ENCODE measurements at regions not wholly inside any gene's neighbourhood (a gene's known extent, or its start where the extent isn't known, plus 50 kb on each side); places are given as distances from the start of the nearest gene placed in this dataset.

GRCh38 chr3:168834558-168834957 is 738.8 kb upstream of the GOLIM4 start:
- FAIRE-seq (no peak), ATAC-seq (no peak), DNase-seq (ENCODE audit: low spot score) (no peak)
- Histone ChIP-seq H3K27ac (ENCODE audit: extremely low read length, insufficient read depth, low read length) (no peak overlapping the region), H3K4me3 (replicated peaks in 1 of 3; ENCODE audit: insufficient read depth in 1 of 3, low read depth in 2 of 3, low read length in 3 of 3) (no peak overlapping the region), H3K9ac (ENCODE audit: insufficient read depth, low read depth, low read length) (no peak overlapping the region), H3K4me1 (ENCODE audit: insufficient read depth, low read length) (no peaks in the 10 kb centered on the region), H3K4me2 (ENCODE audit: low read depth, low read length) (no peak overlapping the region), H2AFZ (ENCODE audit: low read length) (no peak overlapping the region), H3K27me3 (ENCODE audit: control insufficient read depth in 1 of 2, insufficient read depth in 2 of 2, low read length in 2 of 2) (no peaks in the 10 kb centered on the region), H3K36me3 (replicated peaks in 1 of 2; ENCODE audit: control insufficient read depth in 1 of 2, insufficient read depth in 2 of 2, low read length in 2 of 2) (no peaks in the 10 kb centered on the region), H3K79me2 (ENCODE audit: insufficient read depth, low read length) (no peaks in the 10 kb centered on the region), H4K20me1 (ENCODE audit: insufficient read depth, low read length) (no peaks in the 10 kb centered on the region), H3K9me3 (ENCODE audit: low read length) (no peaks in the 10 kb centered on the region)
- in situ Hi-C loops (cut with HindIII; ENCODE audit: extremely low pct_ligation_motif_present, low pct_unique_long_range_greater_than_20kb), result no loop called here
- no peak for TF ChIP-seq GRHL1 (CRISPR knock-in tag; conservative IDR thresholded peaks at IDR 0.05)
- no peak for TF ChIP-seq HNRNPL (IDR thresholded peaks at IDR 0.05; ENCODE audit: low read depth, low read length)
- no peak for TF ChIP-seq CERS6 (CRISPR knock-in tag; IDR thresholded peaks at IDR 0.05)
- TF ChIP-seq DR1 (CRISPR knock-in tag; IDR thresholded peaks at IDR 0.05), result no peak
- TF ChIP-seq REST (IDR thresholded peaks at IDR 0.05; ENCODE audit: borderline replicate concordance in 1 of 2, low read depth in 1 of 2, low read length in 2 of 2), result peak in 1 of 2 experiments; percentile 52; a peak in 1 of 4 replicates
- TF ChIP-seq SOX6 (IDR thresholded peaks at IDR 0.05), result no peak
- TF ChIP-seq SOX6 (CRISPR knock-in tag; IDR thresholded peaks at IDR 0.05), result no peak
- intact Hi-C loops (cut with micrococcal nuclease; ENCODE audit: unreplicated experiment), result no loop called here
- ChIA-PET CTCF (ENCODE audit: low intra/inter-chr PET ratio, low total read pairs) (no interaction called here), POLR2A (interaction anchor here (0.6 kb wide), 1 partner anchor 1523 kb away, joined by 3 read pairs; the partner anchor contains the start of gene SKIL)
- WGBS (ENCODE audit: low lambda C conversion rate), result 0% methylated on average over 1 of the region's 1 CpG
- BruUV-seq (replicated peaks), result no TSS peak
